HEK293 (cell line): ENCODE measurements at regions not wholly inside any gene's neighbourhood (a gene's known extent, or its start where the extent isn't known, plus 50 kb on each side); places are given as distances from the start of the nearest gene placed in this dataset.
A peak's percentile ranks its signal among the peaks of the same experiment; 100 is the strongest.

Experiments used
- CTCF ChIA-PET: fragments of 350-600 bp; formaldehyde crosslinking; extraction: SDS; loops from one replicate; lab custom pipeline; 2021; ENCODE audit warnings: antibody characterized with exemption; lab: Yijun Ruan, JAX
- POLR2A ChIA-PET: fragments of 300-600 bp; formaldehyde crosslinking; extraction: SDS; loops from one replicate; lab custom pipeline; 2020; ENCODE audit warnings: antibody characterized with exemption, inconsistent platforms; lab: Yijun Ruan, JAX
- H3K27ac ChIP-seq: fragments of 200-500 bp; sonication (Bioruptor generic); 2 replicates; pipeline ENCODE4 v1.5.1; 2014; ENCODE audit warnings: low read depth, low read length, control low read depth, inconsistent platforms; ENCODE audit errors: extremely low read depth
- H3K36me3 ChIP-seq, 2 experiments: fragments of 200-500 bp in 1 of 2; sonication (Bioruptor generic) in 1 of 2; 1 replicate in 1 of 2; 2 replicates in 1 of 2; pipeline ENCODE4 v1.5.1; 2014 to 2017; ENCODE audit warnings: inconsistent platforms in 2 of 2, low read length in 2 of 2; ENCODE audit not compliant: control insufficient read depth in 2 of 2, insufficient read depth in 1 of 2
- H3K4me1 ChIP-seq: fragments of 200-500 bp; sonication (Bioruptor generic); 2 replicates; pipeline ENCODE4 v1.5.1; 2014; ENCODE audit warnings: mild to moderate bottlenecking, low read length, inconsistent platforms; ENCODE audit not compliant: control insufficient read depth, insufficient read depth
- H3K4me3 ChIP-seq: 2 replicates; pipeline ENCODE4 v1.5.1; 2011; ENCODE audit warnings: low read depth, mild to moderate bottlenecking, control low read depth, low read length, moderate library complexity
- H3K9me3 ChIP-seq: fragments of 200-500 bp; sonication (Bioruptor generic); 2 replicates; pipeline ENCODE4 v1.5.1; 2014; ENCODE audit warnings: low read depth, low read length, inconsistent platforms; ENCODE audit not compliant: control insufficient read depth, insufficient read depth
- FEZF1 ChIP-seq: fragments of 450-650 bp; formaldehyde crosslinking; IDR thresholded peaks from 2 replicates; pipeline ENCODE4 v1.5.1; 2016; ENCODE audit warnings: missing biosample characterization, missing genetic modification characterization
- HOXC10 ChIP-seq: sonication (generic); formaldehyde crosslinking; IDR thresholded peaks from 2 replicates; pipeline ENCODE4 v1.8.1; 2023; ENCODE audit warnings: mild to moderate bottlenecking, missing genetic modification reagents
- INSM2 ChIP-seq: fragments of 450-650 bp; formaldehyde crosslinking; IDR thresholded peaks from 2 replicates; pipeline ENCODE4 v1.5.1; 2016; ENCODE audit warnings: missing biosample characterization, missing genetic modification characterization
- MZF1 ChIP-seq: fragments of 450-650 bp; formaldehyde crosslinking; IDR thresholded peaks from 2 replicates; pipeline ENCODE4 v1.5.1; 2017; ENCODE audit warnings: missing biosample characterization, missing genetic modification characterization, borderline replicate concordance
- OSR2 ChIP-seq: fragments of 450-650 bp; formaldehyde crosslinking; IDR thresholded peaks from 2 replicates; pipeline ENCODE4 v1.5.1; 2016; ENCODE audit warnings: missing biosample characterization, missing genetic modification characterization
- PATZ1 ChIP-seq: fragments of 450-650 bp; formaldehyde crosslinking; IDR thresholded peaks from 2 replicates; pipeline ENCODE4 v1.5.1; 2016; ENCODE audit warnings: missing biosample characterization, missing genetic modification characterization
- PRDM1 ChIP-seq: fragments of 450-650 bp; formaldehyde crosslinking; IDR thresholded peaks from 2 replicates; pipeline ENCODE4; 2016; ENCODE audit warnings: missing biosample characterization, missing genetic modification characterization
- PRDM4 ChIP-seq: fragments of 450-650 bp; formaldehyde crosslinking; IDR thresholded peaks from 2 replicates; pipeline ENCODE4 v1.5.1; 2017; ENCODE audit warnings: missing biosample characterization, missing genetic modification characterization
- SP7 ChIP-seq: fragments of 450-650 bp; formaldehyde crosslinking; IDR thresholded peaks from 2 replicates; pipeline ENCODE4 v1.5.1; 2016; ENCODE audit warnings: missing biosample characterization, missing genetic modification characterization
- ZBTB49 ChIP-seq: fragments of 450-650 bp; formaldehyde crosslinking; IDR thresholded peaks from 2 replicates; pipeline ENCODE4 v1.5.1; 2016; ENCODE audit warnings: missing biosample characterization, missing genetic modification characterization, low read depth
- ZNF169 ChIP-seq: fragments of 450-650 bp; formaldehyde crosslinking; IDR thresholded peaks from 2 replicates; pipeline ENCODE4 v1.5.1; 2016; ENCODE audit warnings: missing biosample characterization, missing genetic modification characterization
- ZNF324 ChIP-seq: fragments of 450-650 bp; formaldehyde crosslinking; IDR thresholded peaks from 2 replicates; pipeline ENCODE4 v1.5.1; 2016; ENCODE audit warnings: missing biosample characterization, missing genetic modification characterization
- ZNF514 ChIP-seq: fragments of 450-650 bp; formaldehyde crosslinking; IDR thresholded peaks from 2 replicates; pipeline ENCODE4 v1.5.1; 2016; ENCODE audit warnings: missing biosample characterization, missing genetic modification characterization
- ZNF518A ChIP-seq: fragments of 450-650 bp; formaldehyde crosslinking; conservative IDR thresholded peaks from 2 replicates; pipeline ENCODE4 v1.5.1; 2016; ENCODE audit warnings: low read depth, missing biosample characterization, missing genetic modification characterization
- ZNF521 ChIP-seq: fragments of 450-650 bp; formaldehyde crosslinking; IDR thresholded peaks from 2 replicates; pipeline ENCODE4 v1.5.1; 2017; ENCODE audit warnings: missing biosample characterization, mild to moderate bottlenecking, missing genetic modification characterization
- ZNF660 ChIP-seq: fragments of 450-650 bp; IDR thresholded peaks from 2 replicates; pipeline ENCODE4 v1.5.1; 2018; ENCODE audit warnings: missing biosample characterization, mild to moderate bottlenecking, missing genetic modification characterization
- ZNF776 ChIP-seq: fragments of 450-650 bp; formaldehyde crosslinking; IDR thresholded peaks from 2 replicates; pipeline ENCODE4 v1.5.0; 2017; ENCODE audit warnings: missing biosample characterization, missing genetic modification characterization, borderline replicate concordance
- ZNF830 ChIP-seq: fragments of 450-650 bp; IDR thresholded peaks from 2 replicates; pipeline ENCODE4 v1.5.0; 2018; ENCODE audit warnings: missing biosample characterization, missing genetic modification characterization, low read depth, mild to moderate bottlenecking, moderate library complexity
- ZXDB ChIP-seq: fragments of 450-650 bp; formaldehyde crosslinking; IDR thresholded peaks from 2 replicates; pipeline ENCODE4 v1.5.1; 2016; ENCODE audit warnings: missing biosample characterization, missing genetic modification characterization

- CTCF ChIA-PET, result interaction anchor here (0.6 to 1.9 kb wide), 3 partner anchors 63 to 269 kb away, joined by 3 to 8 read pairs (median 3); no protein-coding TSS in a partner anchor
- no peaks in the 10 kb centered on the region for H3K9me3 ChIP-seq
- peaks cover 7% of the 10 kb centered on the region for H3K4me1 ChIP-seq
- H3K4me3 ChIP-seq, result no peak overlapping the region
- no peak for TF ChIP-seq ZNF776 (tag by site-specific recombination)
- no peak for TF ChIP-seq PATZ1 (tag by site-specific recombination)
- no peak for TF ChIP-seq ZNF518A (tag by site-specific recombination)
- no peak for TF ChIP-seq ZNF830
- TF ChIP-seq ZNF514 (tag by site-specific recombination), result no peak
- POLR2A ChIA-PET, result no interaction called here
- peak overlapping the region; percentile 29; the same call in 1 of the 2 replicates for H3K27ac ChIP-seq
- H3K36me3 ChIP-seq, result no peaks in the 10 kb centered on the region
These were observed 213.0 kb downstream of the PDCD6IP start for GRCh38 chr3:34011171-34012101.

GRCh38 chr3:34012102-34012461 is 213.7 kb downstream of the PDCD6IP start:
- Histone ChIP-seq H3K4me3 (no peak overlapping the region), H3K9me3 (no peaks in the 10 kb centered on the region), H3K27ac (peak overlapping the region; percentile 18; the same call in 1 of the 2 replicates), H3K4me1 (peaks cover 7% of the 10 kb centered on the region), H3K36me3 (no peaks in the 10 kb centered on the region)
- CTCF ChIA-PET, result interaction anchor here (1.9 kb wide), 1 partner anchor 128 kb away, joined by 8 read pairs; no protein-coding TSS in a partner anchor
- POLR2A ChIA-PET, result no interaction called here
- TF ChIP-seq OSR2 (tag by site-specific recombination) (peak; percentile 52; the same call in 1 of the 2 replicates), ZXDB (tag by site-specific recombination) (0 out of 2 replicates have a peak, but pooled peaks have one; percentile 47), MZF1 (tag by site-specific recombination) (0 out of 2 replicates have a peak, but pooled peaks have one; percentile 28), ZNF521 (no peak), ZBTB49 (tag by site-specific recombination) (no peak), FEZF1 (tag by site-specific recombination) (0 out of 2 replicates have a peak, but pooled peaks have one; percentile 26), PRDM1 (peak; percentile 71), PRDM4 (peak; percentile 46; the same call in 1 of the 2 replicates), HOXC10 (CRISPR knock-in tag) (no peak), ZNF169 (no peak), ZNF660 (tag by site-specific recombination) (peak; percentile 64; the same call in 1 of the 2 replicates), INSM2 (tag by site-specific recombination) (0 out of 2 replicates have a peak, but pooled peaks have one; percentile 44), SP7 (tag by site-specific recombination) (peak; percentile 69), ZNF324 (tag by site-specific recombination) (0 out of 2 replicates have a peak, but pooled peaks have one; percentile 30)
